NCI-H1048 (cell line): ENCODE measurements at regions not wholly inside any gene's neighbourhood (a gene's known extent, or its start where the extent isn't known, plus 50 kb on each side); places are given as distances from the start of the nearest gene placed in this dataset.
"Not testable (repeated sequence)": the region's sequence is repeated elsewhere in the genome, so short reads cannot be mapped to it uniquely, and the experiment has no call there.

Experiments used
- DNase-seq: peaks from one replicate; lab custom pipeline; 2025; lab: John Stamatoyannopoulos, UW

DNA sequence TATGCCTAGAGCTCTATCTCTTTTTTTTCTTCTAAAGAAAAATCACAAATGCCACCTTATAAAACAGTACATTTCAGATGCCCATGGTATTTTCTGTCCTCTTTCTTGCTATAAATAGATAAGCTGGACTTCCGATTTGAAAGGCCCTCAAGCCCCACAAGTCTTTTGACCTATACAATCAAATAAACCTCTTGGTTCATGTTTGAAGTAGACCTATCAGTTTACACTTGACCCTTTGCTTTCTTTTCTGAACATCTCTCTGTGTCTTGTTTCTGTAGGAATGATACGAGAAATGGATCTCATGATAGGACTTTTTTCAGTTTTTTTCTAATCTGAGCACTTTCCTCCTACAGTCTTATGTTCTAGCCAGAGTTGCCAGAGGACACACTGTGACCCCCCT is 327.2 kb downstream of the SOX9 start:
- no peak for DNase-seq

DNA sequence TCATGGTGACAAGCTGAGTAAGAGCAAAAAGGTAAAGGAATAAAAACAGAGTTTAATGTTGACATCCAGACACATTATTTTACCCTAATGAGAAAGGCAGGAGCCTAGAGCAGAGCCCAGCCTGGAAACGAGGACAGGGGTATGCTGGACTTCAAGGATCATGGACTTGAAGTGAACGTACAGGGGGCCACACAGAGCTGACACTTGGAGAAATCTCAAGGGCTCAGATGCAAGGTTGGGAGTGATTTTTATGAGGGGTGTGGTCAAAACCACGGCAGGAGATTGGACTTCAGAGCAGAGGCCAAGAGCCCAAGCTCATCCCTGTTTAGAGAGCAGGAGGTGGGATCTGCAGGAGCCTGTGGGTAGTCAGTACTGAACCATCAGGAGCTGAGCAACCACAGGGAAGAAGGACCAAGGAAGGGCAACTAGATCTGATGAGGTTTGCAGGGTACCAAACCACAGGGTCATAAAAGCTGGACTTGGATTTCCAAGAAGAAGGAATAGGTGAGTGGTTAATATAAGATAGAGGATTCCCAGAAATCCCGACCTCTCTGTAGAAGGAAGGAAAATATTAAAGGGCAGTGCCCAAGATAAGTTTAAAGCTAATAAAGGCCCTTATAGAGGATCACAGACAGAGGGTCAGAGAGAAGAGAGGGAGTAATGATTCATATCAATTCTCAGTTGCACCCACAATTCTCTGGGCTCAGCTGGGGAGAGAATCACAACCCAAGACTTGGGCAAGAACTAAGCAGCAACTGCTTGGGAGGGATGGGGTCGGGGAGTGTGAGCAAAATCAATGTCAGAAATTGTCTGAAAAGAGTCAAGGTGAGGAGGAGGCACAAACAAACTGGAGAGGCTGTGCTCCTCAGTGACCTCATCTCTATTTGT is 331.7 kb downstream of the SOX9 start:
- DNase-seq: no peak

DNA sequence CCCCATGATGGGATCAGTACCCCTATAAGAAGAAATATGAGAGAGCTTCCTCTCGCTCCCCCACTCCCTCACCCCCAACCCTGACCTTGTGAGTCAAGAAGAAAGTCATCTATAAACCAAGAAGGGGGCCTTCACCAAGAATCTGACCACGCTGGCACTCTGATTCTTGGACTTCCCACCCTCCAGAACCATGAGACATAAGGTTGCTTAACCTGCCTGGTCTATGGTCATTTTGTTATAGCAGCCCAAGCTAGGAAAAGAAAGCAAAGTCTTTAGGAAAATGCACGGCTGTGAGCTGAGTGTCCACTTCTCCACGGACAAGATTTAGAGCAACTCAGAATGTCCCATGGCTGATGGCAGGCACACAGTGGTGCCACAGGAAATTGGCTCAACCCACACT is 333.5 kb downstream of the SOX9 start:
- no peak for DNase-seq

DNA sequence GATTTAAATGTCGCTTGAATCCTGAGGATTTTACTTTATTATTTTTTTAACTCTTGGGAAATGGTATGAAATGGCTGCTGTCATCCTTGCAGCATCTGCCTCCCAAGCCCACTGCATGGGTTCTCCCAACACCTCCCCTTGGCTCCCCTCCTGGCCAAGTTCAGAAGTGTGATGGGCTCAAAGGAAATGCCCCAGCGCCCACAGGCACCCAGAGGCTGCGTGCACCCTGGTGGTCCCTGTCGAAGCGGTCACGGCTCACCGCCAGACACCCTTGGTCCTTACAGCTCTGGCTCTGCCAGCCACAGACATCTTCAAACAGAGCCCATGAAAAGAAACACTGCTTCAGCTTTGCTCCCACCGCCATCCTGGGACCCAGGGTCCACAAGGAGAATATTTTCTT is 334.7 kb downstream of the SOX9 start:
- DNase-seq: no peak

DNA sequence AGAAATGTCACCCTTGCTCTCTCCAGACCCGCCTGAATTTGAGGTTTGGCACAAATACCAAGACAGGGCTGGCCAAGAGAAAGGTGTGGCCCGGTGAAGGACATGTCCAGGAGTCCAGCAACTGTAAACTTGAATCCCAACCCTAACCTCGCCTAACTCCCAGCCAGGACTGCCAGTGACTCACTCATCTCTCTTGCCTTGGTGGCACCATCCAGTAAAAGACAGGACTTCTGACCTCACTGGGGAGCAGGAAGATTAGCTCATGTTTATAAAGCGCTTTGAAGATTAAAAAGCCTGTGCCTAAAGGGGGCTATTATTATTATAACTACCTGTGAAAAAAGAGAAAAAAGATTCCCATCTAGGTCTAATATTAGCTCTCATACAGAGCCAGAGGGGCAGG is 335.3 kb downstream of the SOX9 start:
- no peak for DNase-seq

DNA sequence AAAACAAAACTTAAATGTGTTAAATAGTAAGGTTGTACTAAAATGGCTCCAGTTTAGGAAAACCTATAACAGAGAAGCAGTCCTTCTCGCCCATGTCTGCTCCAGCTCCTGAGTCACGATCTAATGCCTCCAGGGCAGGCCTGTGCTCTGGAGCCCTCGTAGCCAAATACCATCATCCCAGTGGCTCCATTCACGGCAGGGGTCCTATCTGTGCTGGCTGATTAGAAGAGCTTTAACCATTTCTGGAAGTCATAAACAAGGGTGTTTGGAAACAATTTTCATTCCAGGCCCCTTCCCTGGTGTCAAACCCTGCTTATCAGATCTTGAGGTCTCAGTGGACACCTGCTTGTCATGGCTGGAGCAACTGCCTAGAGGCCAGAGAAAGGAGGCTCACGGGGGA is 336.9 kb downstream of the SOX9 start:
- no peak for DNase-seq

DNA sequence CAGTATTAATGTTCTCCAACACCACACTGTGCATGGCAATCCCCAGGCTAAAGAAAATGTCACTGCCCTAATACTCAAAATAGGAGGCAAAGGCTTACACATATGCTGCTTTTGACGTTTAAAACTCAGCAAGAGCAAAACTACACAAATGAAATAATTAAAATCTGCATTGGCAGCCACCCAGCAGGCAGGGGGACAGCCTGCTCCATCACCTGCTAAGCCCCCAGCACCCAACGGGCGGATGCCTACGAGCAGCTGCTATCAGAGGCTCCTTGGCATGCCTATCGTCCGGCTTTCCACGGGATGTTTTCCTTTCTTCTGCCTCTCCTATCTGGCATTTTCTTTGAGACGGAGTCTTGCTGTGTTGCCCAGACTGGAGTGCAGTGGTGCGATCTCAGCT is 337.5 kb downstream of the SOX9 start:
- DNase-seq: no peak

DNA sequence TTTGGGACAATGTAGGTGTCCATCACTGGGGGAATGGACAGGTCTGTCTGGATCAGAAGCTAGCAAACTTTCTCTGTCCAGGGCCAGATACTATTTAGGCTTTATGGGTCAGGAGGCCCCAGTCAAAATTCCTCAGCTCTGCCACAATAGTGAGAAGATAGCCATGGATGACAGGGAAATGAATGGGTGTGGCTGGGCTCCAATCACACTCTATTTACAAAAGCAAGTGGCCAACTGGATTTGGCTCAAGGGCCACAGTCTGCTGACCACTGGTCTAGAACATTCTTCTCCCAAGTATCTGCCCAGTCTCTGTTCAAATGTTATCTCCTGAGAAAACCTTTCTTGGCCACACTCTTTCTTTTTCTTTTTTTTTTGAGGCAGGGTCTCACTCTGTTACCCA is 339.9 kb downstream of the SOX9 start:
- no peak for DNase-seq

DNA sequence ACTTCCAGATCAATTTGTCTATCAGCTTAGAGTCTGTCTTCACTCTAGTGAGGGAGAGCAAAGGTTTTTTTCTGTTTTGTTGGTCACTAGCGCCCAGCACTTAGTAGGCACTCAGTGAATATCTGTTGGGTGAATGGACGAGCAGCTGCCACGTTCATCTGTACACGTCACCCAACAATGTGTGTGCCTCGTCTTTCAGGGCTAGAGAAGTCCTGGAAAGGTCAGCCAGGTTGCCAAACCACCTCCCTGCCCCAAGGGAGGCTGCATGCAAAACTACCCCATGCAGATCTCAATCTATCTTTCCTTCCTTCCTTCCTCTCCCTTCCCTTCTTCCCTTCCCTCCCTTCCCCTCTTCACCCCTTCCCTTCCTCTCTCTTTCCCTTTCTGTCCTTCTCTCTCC is 340.9 kb downstream of the SOX9 start:
- DNase-seq: no peak

DNA sequence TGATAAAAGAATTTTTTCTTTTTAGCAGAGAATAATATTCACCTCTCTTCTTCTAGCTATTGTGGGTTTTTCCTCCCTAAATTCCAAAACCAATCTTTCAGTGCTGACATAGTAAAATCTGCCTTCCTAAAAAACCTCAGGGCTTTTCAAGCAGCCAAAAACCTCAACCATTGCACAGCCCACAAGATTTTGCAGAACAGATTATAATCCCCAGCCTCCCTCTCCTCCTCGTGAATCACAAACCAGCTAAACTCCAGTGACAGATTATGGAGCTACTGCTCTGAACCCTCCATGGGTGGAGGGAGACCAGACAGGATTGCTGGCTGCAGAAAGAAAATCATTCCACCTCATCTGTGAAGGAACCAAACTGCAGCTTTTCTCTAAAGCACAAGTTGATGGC is 341.6 kb downstream of the SOX9 start:
- DNase-seq: no peak

DNA sequence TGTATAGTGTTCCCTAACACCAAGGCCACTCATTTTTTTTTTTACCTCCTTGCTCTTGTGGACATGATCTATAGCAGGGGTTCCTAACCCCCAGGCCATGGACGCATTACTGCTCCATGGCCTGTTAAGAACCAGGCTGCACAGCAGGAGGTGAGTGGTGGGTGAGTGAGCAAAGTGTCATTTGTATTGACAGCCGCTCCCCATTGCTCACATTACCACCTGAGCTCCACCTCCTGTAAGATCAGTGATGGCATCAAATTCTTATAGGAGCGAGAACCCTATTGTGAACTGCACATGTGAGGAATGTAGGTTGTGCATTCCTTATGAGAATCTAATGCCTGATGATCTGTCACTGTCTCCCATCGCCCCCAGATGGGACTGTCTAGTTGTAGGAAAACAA is 342.0 kb downstream of the SOX9 start:
- no peak for DNase-seq

DNA sequence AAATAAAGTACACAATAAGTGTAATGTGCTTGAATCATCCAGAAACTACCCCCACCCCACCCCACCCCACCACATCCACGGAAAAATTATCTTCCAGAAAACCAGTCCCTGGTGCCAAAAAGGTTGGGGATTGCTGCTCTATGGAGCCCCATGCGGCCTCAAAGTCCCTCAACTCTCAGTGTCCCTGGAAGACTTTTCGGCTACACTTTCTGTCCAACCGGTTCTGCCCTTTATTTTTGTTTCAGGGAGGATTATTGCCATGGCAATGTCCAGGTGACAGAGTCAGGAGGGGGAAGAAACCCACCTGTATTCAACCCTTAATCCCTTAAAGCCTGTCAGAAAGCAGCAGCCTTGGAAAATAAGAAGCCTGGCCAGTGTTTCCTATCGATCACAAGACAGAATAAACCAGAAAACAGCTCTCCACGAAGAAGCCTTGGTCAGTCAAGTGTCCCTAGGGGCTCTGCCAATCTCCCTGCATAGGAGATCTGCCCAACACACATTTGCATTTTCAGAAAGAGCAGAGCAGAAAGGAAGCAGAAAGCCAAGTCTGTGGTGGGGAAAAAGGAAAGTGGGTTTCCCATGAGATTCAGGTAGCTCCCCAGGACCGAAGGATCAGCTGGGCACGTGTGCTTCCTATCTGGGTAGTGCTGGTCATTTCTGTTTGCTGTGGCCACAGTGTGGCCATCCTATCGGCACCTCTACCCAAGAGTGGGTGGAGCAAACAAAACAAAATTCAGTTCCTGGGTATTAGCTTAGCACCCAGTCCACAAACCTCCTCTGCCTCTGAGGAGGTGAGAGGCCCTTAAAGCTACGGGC is 342.7 kb downstream of the SOX9 start:
- DNase-seq: no peak

DNA sequence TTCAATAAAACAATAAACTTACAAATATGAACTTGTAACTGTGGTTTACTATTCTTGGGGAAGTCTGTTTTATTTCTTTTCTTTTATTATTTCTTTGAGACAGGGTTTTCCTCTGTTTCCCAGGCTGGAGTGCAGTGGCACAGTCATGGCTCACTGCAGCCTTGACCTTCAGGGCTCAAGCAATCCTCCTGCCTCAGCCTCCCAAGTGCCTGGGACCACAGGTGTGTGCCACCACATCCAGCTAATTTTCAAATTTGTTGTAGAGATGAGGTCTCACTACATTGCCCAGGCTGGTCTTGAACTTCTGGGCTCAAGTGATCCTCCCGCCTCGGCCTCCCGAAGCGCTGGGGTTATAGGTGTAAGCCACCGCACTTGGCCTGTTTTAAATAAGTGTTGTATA is 343.4 kb downstream of the SOX9 start:
- DNase-seq: not testable (repeated sequence)

DNA sequence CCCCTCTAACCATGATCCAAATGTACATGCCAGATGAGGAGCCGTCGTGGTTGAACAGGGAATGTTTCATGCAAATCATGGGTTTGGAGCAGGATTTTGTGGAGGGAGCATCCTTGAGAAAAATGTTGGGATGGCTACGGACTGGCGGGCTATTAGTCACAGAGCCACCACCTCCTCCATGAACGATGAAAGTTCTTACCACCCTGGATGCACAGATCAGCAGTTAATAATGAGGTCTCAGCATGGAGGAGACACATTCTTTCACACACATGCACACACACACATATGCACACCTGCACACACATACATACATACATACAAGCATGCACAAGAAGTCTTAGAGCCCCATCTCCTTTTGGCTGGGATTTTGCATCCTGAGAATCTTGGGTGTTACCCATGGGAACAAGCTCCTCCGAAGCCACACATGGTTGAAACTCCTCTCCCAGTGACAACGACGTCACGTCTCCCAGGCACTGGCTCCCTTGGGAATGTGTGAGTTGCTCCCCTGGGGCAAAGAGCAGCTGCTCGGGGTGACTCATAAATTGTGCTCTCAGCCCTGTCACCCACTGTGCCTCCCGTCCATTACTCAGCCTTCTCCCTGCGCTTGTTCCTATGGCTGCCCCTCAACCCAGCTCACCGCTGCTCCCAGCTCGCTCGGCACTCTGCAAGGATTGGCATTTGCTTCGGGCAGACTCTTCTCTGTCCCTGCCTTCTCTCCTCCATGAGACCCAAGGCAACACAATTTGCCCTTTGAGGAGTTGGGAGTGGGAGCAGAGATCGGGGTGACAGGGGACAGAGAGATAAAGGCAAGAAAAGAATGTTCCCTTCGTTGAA is 344.6 kb downstream of the SOX9 start:
- DNase-seq: no peak

DNA sequence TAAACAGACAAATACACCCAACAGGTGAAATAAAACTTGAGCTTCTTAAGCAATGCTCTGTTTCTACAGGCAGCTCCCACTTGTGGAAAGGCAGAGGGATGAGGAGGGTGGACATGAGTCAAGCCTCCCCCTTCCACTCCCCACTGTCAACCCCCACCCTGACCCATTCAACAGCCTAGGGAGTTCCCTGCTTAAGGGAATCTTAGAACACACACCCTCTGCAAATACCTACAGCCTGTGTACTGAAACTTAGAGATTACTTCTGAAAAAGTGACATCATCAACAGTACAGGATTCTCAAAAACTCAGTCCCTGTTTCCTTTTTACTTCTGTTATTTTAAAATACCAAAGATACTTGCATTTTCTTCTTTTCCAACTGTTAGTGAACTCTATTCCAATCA is 345.4 kb downstream of the SOX9 start:
- no peak for DNase-seq

DNA sequence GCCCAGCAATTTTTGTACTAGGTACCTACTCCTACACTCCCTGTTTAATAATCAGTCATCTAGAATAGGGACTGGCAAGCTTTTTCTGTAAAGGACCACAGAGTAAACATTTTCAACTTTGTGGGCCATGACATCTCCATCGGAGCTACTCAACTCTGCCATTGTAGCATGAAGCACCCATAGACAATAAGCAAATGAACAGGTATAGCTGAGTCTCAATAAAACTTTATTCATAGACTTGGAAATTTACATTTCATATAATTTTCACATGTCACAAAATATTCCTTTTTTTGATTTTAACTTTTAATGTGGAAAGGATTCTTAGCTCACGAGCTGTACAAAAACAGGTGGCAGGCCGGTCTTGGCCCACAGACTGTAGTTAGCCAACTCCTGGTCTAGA is 345.8 kb downstream of the SOX9 start:
- DNase-seq: no peak

DNA sequence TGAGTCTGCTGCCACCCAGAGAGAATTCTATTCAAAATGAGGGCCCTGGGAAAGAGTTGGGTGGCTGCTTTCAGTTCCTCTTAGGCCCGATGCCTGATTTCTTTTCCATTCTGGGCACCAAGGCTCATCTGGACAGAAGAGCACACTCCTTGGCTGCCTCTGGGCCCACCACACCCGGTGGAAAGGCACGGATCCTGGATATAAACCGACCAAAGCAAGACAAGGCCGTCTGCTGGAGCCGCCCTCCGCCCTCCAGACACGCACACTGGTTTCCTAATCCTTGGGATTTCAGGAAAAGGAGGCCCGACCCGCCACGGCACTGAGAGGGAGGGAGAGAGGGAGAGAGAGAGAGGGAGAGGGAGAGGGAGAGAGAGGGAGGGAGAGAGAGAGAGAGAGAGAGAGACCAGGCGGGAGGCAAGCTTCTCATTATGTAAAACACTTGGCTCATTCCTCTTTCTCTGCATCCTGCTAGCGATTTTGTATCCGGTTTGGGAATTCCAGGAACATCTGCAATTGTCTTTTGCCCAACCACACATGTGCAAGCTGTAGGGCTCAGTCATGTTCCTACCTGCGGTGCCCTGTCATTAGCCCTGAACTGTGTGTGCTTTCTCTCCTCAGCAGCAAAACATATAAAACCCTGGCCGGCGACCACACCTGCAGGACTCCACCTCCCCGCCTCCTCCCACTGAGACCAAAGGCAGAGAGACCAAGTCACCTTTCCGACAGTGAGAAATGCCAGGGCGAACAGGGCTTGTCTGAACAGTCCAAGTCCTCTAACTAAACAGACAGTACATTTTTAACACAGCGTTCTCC is 347.2 kb downstream of the SOX9 start:
- no peak for DNase-seq

DNA sequence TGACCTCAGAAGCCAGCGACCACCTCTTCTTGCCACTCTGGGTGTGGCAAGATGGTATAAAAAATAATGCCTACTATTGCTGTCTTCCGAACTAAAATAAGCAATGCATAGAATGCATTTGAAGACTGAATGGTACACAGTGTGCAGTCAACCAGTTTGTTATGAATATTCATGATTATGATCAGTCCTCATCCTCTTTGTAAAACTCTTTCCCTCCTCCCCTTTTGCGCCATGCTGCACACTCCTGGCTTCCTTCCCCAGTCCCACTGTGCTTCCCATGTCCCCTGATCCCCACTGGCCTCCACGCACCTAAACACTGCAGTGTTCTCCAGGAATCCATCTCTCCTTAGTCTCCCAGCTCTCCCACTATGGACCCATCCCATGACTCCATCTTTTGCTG is 348.0 kb downstream of the SOX9 start:
- DNase-seq: no peak

DNA sequence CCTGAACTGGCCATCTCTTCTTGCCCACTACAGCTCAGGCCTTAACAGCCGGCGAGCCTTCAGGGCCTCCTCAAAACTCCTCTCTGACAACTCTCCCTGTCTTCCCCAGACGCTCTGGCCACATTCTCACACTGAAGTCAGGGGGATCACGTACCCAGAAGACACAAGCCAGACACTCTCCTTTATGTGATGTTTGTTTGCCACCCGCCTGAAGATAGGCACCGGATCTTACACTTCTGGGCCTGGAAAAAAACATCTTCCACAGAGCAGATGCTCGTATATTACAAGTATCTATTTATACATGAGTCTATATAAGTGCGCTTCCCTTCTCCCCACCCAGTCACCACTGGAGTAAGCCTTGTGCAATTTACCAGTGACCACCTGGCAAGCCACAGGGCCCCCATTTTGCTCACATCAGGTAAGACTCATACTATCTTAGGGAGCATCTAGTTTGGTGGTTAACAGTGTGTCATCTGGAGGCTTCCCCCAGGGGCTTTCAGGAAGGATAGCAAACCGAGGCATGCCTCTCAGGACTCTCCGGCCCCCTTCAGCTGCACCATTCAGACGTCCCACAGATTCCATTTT is 349.4 kb downstream of the SOX9 start:
- no peak for DNase-seq

DNA sequence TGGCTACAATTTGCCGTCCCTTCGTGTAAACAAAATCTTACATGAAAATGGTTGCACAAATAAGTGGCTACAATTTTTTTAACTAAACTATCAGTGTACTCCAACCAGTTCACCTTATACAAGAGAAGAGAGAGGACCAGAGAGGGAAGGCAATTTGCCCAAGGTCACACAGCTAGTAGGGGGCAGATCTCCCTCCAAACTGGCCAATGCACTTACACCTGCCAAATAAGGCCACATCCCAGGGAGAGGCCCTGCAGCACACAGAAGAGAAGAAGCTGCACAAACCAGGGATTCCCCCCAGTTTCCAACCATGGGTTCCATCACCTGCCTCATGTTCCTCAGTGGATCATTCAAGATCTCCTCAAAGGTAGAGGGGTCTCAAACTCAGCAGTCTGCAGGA is 349.9 kb downstream of the SOX9 start:
- DNase-seq: no peak

DNA sequence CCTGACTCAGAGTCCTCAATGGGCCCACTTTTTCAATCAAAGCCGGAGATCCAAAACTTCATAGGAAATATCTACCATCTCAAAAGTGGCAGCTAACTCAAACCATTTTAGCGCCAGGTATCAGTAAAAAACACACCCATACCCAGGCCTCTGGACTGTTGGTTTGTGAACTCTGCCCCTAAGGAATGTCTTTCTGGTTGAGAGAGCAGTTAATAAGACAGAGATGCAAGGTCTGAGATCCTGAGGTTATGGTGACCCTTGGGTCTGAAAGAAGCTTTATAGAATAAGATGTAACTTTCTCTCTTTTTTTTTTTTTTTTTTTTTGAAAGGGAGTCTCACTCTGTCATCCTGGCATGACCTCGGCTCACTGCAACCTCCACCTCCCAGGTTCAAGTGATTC is 350.5 kb downstream of the SOX9 start:
- no peak for DNase-seq
